ENCODE measurements at regions not wholly inside any gene's neighbourhood (a gene's known extent, or its start where the extent isn't known, plus 50 kb on each side); places are given as distances from the start of the nearest gene placed in this dataset.
"Not testable (repeated sequence)": the region's sequence is repeated elsewhere in the genome, so short reads cannot be mapped to it uniquely, and the experiment has no call there.

- not testable (repeated sequence) for TF ChIP-seq CTCF (IDR thresholded peaks at IDR 0.05; ENCODE audit: low read depth, low read length); EZH2phosphoT487 (IDR thresholded peaks at IDR 0.05; ENCODE audit: low read depth)
These were observed 894.2 kb downstream of the EFNA5 start for GRCh38 chr5:106776515-106776914.
